Endothelial cell of umbilical vein (primary cell): ENCODE measurements at regions not wholly inside any gene's neighbourhood (a gene's known extent, or its start where the extent isn't known, plus 50 kb on each side); places are given as distances from the start of the nearest gene placed in this dataset.

Experiments used
- BruUV-seq: library from RNA; stranded (reverse); fragments of 400-500 nt; replicated peaks from 2 replicates; lab custom pipeline; 2021; lab: Mats Ljungman, UMichigan
- CTCF ChIA-PET: fragments of 300-600, 350-600 bp; sonication (Branson Sonifier 250); formaldehyde crosslinking; loops from one replicate; lab custom pipeline; 2021; ENCODE audit warnings: antibody characterized with exemption, inconsistent platforms; lab: Charles Lee
- POLR2A ChIA-PET: fragments of 300-600, 350-600 bp; sonication (Branson Sonifier 250); formaldehyde crosslinking; loops from one replicate; lab custom pipeline; 2021; ENCODE audit warnings: antibody characterized with exemption, inconsistent platforms; lab: Charles Lee
- DNase-seq: peaks from one replicate; pipeline ENCODE4 v3.0.0-alpha.2; 2011; ENCODE audit warnings: low read depth, low spot score
- FAIRE-seq: peaks from 2 replicates; lab custom pipeline; 2011; peaks lifted over from hg19 to GRCh38; lab: Jason Lieb, UNC
- H2AFZ ChIP-seq: 2 replicates; pipeline ENCODE4 v1.6.0; 2012; ENCODE audit warnings: low read depth, low read length, control low read depth, inconsistent platforms
- H3K27ac ChIP-seq: 2 replicates; pipeline ENCODE4 v1.5.1; 2011; ENCODE audit warnings: low read depth, mild to moderate bottlenecking, control low read depth, low read length, moderate library complexity; ENCODE audit not compliant: insufficient read depth
- H3K27me3 ChIP-seq, 2 experiments: 2 replicates each; pipeline versions ENCODE4 v1.6.0 to v1.6.1; 2011; ENCODE audit warnings: low read length in 2 of 2, mixed read lengths in 1 of 2; ENCODE audit not compliant: control insufficient read depth in 2 of 2, insufficient read depth in 2 of 2
- H3K36me3 ChIP-seq, 2 experiments: 2 replicates in 1 of 2; 3 replicates in 1 of 2; pipeline ENCODE4 v1.5.1; 2011; ENCODE audit warnings: low read length in 2 of 2, mild to moderate bottlenecking in 1 of 2, moderate library complexity in 1 of 2; ENCODE audit not compliant: control insufficient read depth in 2 of 2, insufficient read depth in 2 of 2; ENCODE audit errors: extremely low read depth in 1 of 2
- H3K4me1 ChIP-seq: 3 replicates; pipeline ENCODE4 v1.5.1; 2011; ENCODE audit warnings: mild to moderate bottlenecking, low read length; ENCODE audit not compliant: control insufficient read depth, insufficient read depth; ENCODE audit errors: extremely low read depth
- H3K4me2 ChIP-seq: 2 replicates; pipeline ENCODE4 v1.6.1; 2011; ENCODE audit warnings: low read length, control low read depth, mixed read lengths; ENCODE audit not compliant: insufficient read depth
- H3K4me3 ChIP-seq, 3 experiments: fragments of 200-600 bp in 1 of 3; sonication (generic), shearing (Covaris generic) in 1 of 3; replicated peaks in 1 of 3; 2 replicates each; pipeline ENCODE4 v1.5.1; 2011 to 2016; ENCODE audit warnings: control low read depth in 3 of 3, low read length in 3 of 3, mild to moderate bottlenecking in 2 of 3, inconsistent platforms in 1 of 3, low read depth in 1 of 3, moderate library complexity in 1 of 3; ENCODE audit not compliant: insufficient read depth in 1 of 3
- H3K79me2 ChIP-seq: 2 replicates; pipeline ENCODE4 v1.6.0; 2012; ENCODE audit warnings: low read length, inconsistent platforms; ENCODE audit not compliant: control insufficient read depth, insufficient read depth
- H3K9ac ChIP-seq: replicated peaks from 2 replicates; pipeline ENCODE3; 2011; ENCODE audit warnings: low read length, control low read depth; ENCODE audit not compliant: insufficient read depth; ENCODE audit errors: extremely low read depth
- H3K9me1 ChIP-seq: replicated peaks from 3 replicates; pipeline ENCODE4 v1.6.0; 2011; ENCODE audit warnings: mild to moderate bottlenecking, low read length; ENCODE audit not compliant: control insufficient read depth, insufficient read depth; ENCODE audit errors: extremely low read depth
- H3K9me3 ChIP-seq: replicated peaks from 2 replicates; pipeline ENCODE4 v1.5.1; 2012; ENCODE audit warnings: low read length, inconsistent platforms; ENCODE audit not compliant: control insufficient read depth, insufficient read depth
- H4K20me1 ChIP-seq: replicated peaks from 2 replicates; pipeline ENCODE3; 2011; ENCODE audit warnings: mild to moderate bottlenecking, low read length; ENCODE audit not compliant: control insufficient read depth, insufficient read depth; ENCODE audit errors: extremely low read depth
- CTCF ChIP-seq, 2 donors: IDR thresholded peaks; 1 replicate in 1 of 2; 2 replicates in 1 of 2; pipeline ENCODE4 v1.5.1; 2011; ENCODE audit warnings: low read length in 2 of 2, mild to moderate bottlenecking in 2 of 2, moderate library complexity in 2 of 2, control low read depth in 1 of 2, inconsistent platforms in 1 of 2, low read depth in 1 of 2; ENCODE audit not compliant: insufficient read depth in 1 of 2; ENCODE audit errors: extremely low read depth in 1 of 2
- EZH2 ChIP-seq: IDR thresholded peaks from 2 replicates; pipeline ENCODE4 v1.6.1; 2012; ENCODE audit warnings: borderline replicate concordance, low read depth, mild to moderate bottlenecking, moderate library complexity, low read length, inconsistent platforms; ENCODE audit not compliant: severe bottlenecking
- FOS ChIP-seq: IDR thresholded peaks from 2 replicates; pipeline ENCODE4 v1.6.1; 2011; ENCODE audit warnings: mild to moderate bottlenecking, low read length, moderate library complexity, borderline replicate concordance; ENCODE audit not compliant: insufficient read depth
- GATA2 ChIP-seq: IDR thresholded peaks from 2 replicates; pipeline ENCODE4 v1.7.0; 2011; ENCODE audit warnings: low read depth, mild to moderate bottlenecking, moderate library complexity, mixed read lengths, low read length; ENCODE audit not compliant: insufficient read length, insufficient read depth
- JUN ChIP-seq: IDR thresholded peaks from 2 replicates; pipeline ENCODE4 v1.6.1; 2011; ENCODE audit warnings: borderline replicate concordance, low read depth; ENCODE audit not compliant: insufficient read length, insufficient read depth
- MAX ChIP-seq: IDR thresholded peaks from 2 replicates; pipeline ENCODE4 v1.6.1; 2011; ENCODE audit not compliant: insufficient read depth, insufficient read length
- MYC ChIP-seq: IDR thresholded peaks from one replicate; pipeline ENCODE4 v1.6.1; 2011; ENCODE audit warnings: mild to moderate bottlenecking, low read depth, low read length
- POLR2A ChIP-seq: IDR thresholded peaks from 2 replicates; pipeline ENCODE4 v1.6.1; 2012; ENCODE audit warnings: low read depth, mild to moderate bottlenecking, control low read depth, low read length
- POLR2AphosphoS5 ChIP-seq: IDR thresholded peaks from 2 replicates; pipeline ENCODE4 v1.6.1; 2012; ENCODE audit warnings: low read depth, mild to moderate bottlenecking, control low read depth, low read length, moderate library complexity; ENCODE audit not compliant: insufficient read depth
- dilution Hi-C: fragments of 300-500 bp; cut with MboI; formaldehyde crosslinking; loops from one replicate; pipeline ENCODE4 v1.15.0; 2019; ENCODE audit warnings: low sequenced_read_pairs; ENCODE audit not compliant: extremely low pct_ligation_motif_present
- intact Hi-C: fragments of 100-400 bp; cut with micrococcal nuclease; formaldehyde crosslinking; loops from one replicate; pipeline ENCODE4 v1.10.0; 2022

GRCh38 chr13:97521726-97522125 lies 87.8 kb downstream of the RAP2A start:
- no peaks in the 10 kb centered on the region for H3K4me1 ChIP-seq
- intact Hi-C loops (no loop called here), dilution Hi-C loops (no loop called here)
- CTCF ChIA-PET = no interaction called here
- no peaks in the 10 kb centered on the region for H3K79me2 ChIP-seq
- no peak overlapping the region for H3K9ac ChIP-seq
- POLR2A ChIA-PET = no interaction called here
- no peak overlapping the region for H3K27ac ChIP-seq
- DNase-seq = no peak
- no peak overlapping the region for H2AFZ ChIP-seq
- no peaks in the 10 kb centered on the region for H3K9me3 ChIP-seq
- BruUV-seq = no TSS peak
- H3K36me3 ChIP-seq = no peaks in the 10 kb centered on the region
- H3K27me3 ChIP-seq = peaks cover 0 to 3% of the 10 kb centered on the region in 2 experiments
- no peaks in the 10 kb centered on the region for H3K9me1 ChIP-seq
- H4K20me1 ChIP-seq = no peaks in the 10 kb centered on the region
- H3K4me2 ChIP-seq = no peak overlapping the region
- H3K4me3 ChIP-seq = no peak overlapping the region
- TF ChIP-seq POLR2AphosphoS5 = no peak
- TF ChIP-seq GATA2 = no peak
- TF ChIP-seq JUN = no peak
- TF ChIP-seq EZH2 = no peak
- no peak for TF ChIP-seq MYC
- TF ChIP-seq MAX = no peak
- TF ChIP-seq CTCF (IDR thresholded peaks at IDR 0.05; ENCODE audit: extremely low read depth in 1 of 2, insufficient read depth in 1 of 2, low read depth in 1 of 2, low read length in 2 of 2) = no peak
- no peak for TF ChIP-seq FOS
- TF ChIP-seq POLR2A = no peak
- FAIRE-seq = no peak
